ENCODE measurements at regions not wholly inside any gene's neighbourhood (a gene's known extent, or its start where the extent isn't known, plus 50 kb on each side); places are given as distances from the start of the nearest gene placed in this dataset.

- H4K8ac ChIP-seq (ENCODE audit: extremely low read depth, insufficient read depth, low read length), result no peak overlapping the region
- no peak overlapping the region for H4K91ac ChIP-seq (replicated peaks; ENCODE audit: insufficient read length, low read length)
- no peaks in the 10 kb centered on the region for H3K79me1 ChIP-seq (ENCODE audit: low read depth, low read length)
- FAIRE-seq (no peak), DNase-seq (ENCODE audit: low read depth in 1 of 2, low spot score in 2 of 2) (no peak)
- no peak overlapping the region for H2BK120ac ChIP-seq (replicated peaks; ENCODE audit: low read depth, low read length)
- H3K27ac ChIP-seq (ENCODE audit: low read depth, low read length), result no peak overlapping the region
- no peak overlapping the region for H2BK5ac ChIP-seq (ENCODE audit: low read depth, low read length)
- H2AFZ ChIP-seq (ENCODE audit: low read length), result no peak overlapping the region
- H3K56ac ChIP-seq (replicated peaks; ENCODE audit: insufficient read length, low read depth, low read length), result no peak overlapping the region
- H3K18ac ChIP-seq (ENCODE audit: extremely low read depth, low read length), result no peak overlapping the region
- H4K20me1 ChIP-seq (replicated peaks in 1 of 2; ENCODE audit: control insufficient read depth in 1 of 2, insufficient read depth in 2 of 2, low read length in 2 of 2), result no peaks in the 10 kb centered on the region
- no peaks in the 10 kb centered on the region for H3K4me1 ChIP-seq (replicated peaks in 1 of 4; ENCODE audit: control insufficient read depth in 3 of 4, insufficient read depth in 4 of 4, low read length in 3 of 4)
- H4K5ac ChIP-seq (ENCODE audit: insufficient read length, low read depth, low read length), result no peak overlapping the region
- no peak overlapping the region for H3K4me3 ChIP-seq (ENCODE audit: extremely low read depth in 1 of 4, insufficient read depth in 2 of 4, low read depth in 3 of 4, low read length in 4 of 4)
- H3K4ac ChIP-seq (replicated peaks; ENCODE audit: insufficient read length, low read depth, low read length), result no peak overlapping the region
- no peak overlapping the region for H2AK5ac ChIP-seq (ENCODE audit: low read depth, low read length)
- H3K9me3 ChIP-seq (ENCODE audit: insufficient read depth in 2 of 2, low read depth in 1 of 2, low read length in 1 of 2), result no peaks in the 10 kb centered on the region
- no peaks in the 10 kb centered on the region for H3K36me3 ChIP-seq (ENCODE audit: control insufficient read depth in 2 of 4, insufficient read depth in 4 of 4, low read length in 3 of 4)
- no peak overlapping the region for H3K9ac ChIP-seq (replicated peaks in 1 of 4; ENCODE audit: extremely low read depth in 1 of 4, low read depth in 3 of 4, low read length in 3 of 4)
- CTCF ChIA-PET (ENCODE audit: partially characterized antibody), result no interaction called here
- H3K14ac ChIP-seq (ENCODE audit: insufficient read length), result no peak overlapping the region
- 90% methylated on average over 3 of the region's 3 CpGs; no CpG with 5 or more reads in 1 of the 2 experiments for WGBS, 2 experiments (ENCODE audit: extremely low coverage in 1 of 2, insufficient coverage in 1 of 2, insufficient read length in 1 of 2, insufficient replicate concordance in 2 of 2, low coverage in 1 of 2, low lambda C conversion rate in 2 of 2, missing lambda C conversion rate in 1 of 2)
- H2BK20ac ChIP-seq (ENCODE audit: low read length), result no peak overlapping the region
- no peak overlapping the region for H2BK15ac ChIP-seq (ENCODE audit: low read length)
- H3K4me2 ChIP-seq (ENCODE audit: insufficient read depth in 1 of 2, low read depth in 2 of 2, low read length in 2 of 2), result no peak overlapping the region
- no peak overlapping the region for H3K23ac ChIP-seq (ENCODE audit: insufficient read length)
- H3K79me2 ChIP-seq (ENCODE audit: control insufficient read depth in 1 of 2, insufficient read depth in 2 of 2, low read length in 2 of 2), result no peaks in the 10 kb centered on the region
- H2BK12ac ChIP-seq (ENCODE audit: low read depth, low read length), result no peak overlapping the region
- POLR2A ChIA-PET (ENCODE audit: partially characterized antibody), result no interaction called here
- no peaks in the 10 kb centered on the region for H3K23me2 ChIP-seq (ENCODE audit: low read depth, low read length)
- H3K27me3 ChIP-seq (replicated peaks in 1 of 4; ENCODE audit: control insufficient read depth in 3 of 4, extremely low read depth in 1 of 4, insufficient read depth in 3 of 4, low read length in 3 of 4), result no peaks in the 10 kb centered on the region
- TF ChIP-seq RXRA (IDR thresholded peaks at IDR 0.05; ENCODE audit: insufficient read depth, low read depth, low read length), result no peak
- no peak for TF ChIP-seq GTF2F1 (IDR thresholded peaks at IDR 0.05; ENCODE audit: borderline replicate concordance, low read depth, low read length)
- TF ChIP-seq RBBP5 (IDR thresholded peaks at IDR 0.05; ENCODE audit: borderline replicate concordance, low read depth, low read length), result no peak
Observed at GRCh38 chr13:22618002-22618401, 562.8 kb upstream of the SGCG start.
